Astrocyte of the spinal cord (primary cell): ENCODE measurements at regions not wholly inside any gene's neighbourhood (a gene's known extent, or its start where the extent isn't known, plus 50 kb on each side); places are given as distances from the start of the nearest gene placed in this dataset.
A peak's percentile ranks its signal among the peaks of the same experiment; 100 is the strongest.

ENCODE experiments used
- DNase-seq: peaks from one replicate; pipeline ENCODE4 v3.0.0; 2011; ENCODE audit warnings: low read depth, low spot score
- H3K4me3 ChIP-seq: 2 replicates; pipeline ENCODE4 v1.5.1; 2011; ENCODE audit warnings: low read depth, mild to moderate bottlenecking, low read length, moderate library complexity
- CTCF ChIP-seq: IDR thresholded peaks from 2 replicates; pipeline ENCODE4 v1.5.1; 2012; ENCODE audit warnings: low read depth, mild to moderate bottlenecking, low read length, inconsistent platforms
- in situ Hi-C: cut with HindIII; loops from 2 replicates; pipeline ENCODE4 v1.10.0; 2017; ENCODE audit warnings: low sequenced_read_pairs

- in situ Hi-C loops, result no loop called here
- no peak for TF ChIP-seq CTCF
- H3K4me3 ChIP-seq, result no peak overlapping the region
- no peak for DNase-seq
These were observed 316.1 kb upstream of the EMCN start for GRCh38 chr4:100833906-100834305.

- TF ChIP-seq CTCF, result no peak
- H3K4me3 ChIP-seq, result no peak overlapping the region
- in situ Hi-C loops, result no loop called here
- DNase-seq, result peak; percentile 13
These were observed 311.3 kb upstream of the EMCN start for GRCh38 chr4:100828986-100829685.

DNA sequence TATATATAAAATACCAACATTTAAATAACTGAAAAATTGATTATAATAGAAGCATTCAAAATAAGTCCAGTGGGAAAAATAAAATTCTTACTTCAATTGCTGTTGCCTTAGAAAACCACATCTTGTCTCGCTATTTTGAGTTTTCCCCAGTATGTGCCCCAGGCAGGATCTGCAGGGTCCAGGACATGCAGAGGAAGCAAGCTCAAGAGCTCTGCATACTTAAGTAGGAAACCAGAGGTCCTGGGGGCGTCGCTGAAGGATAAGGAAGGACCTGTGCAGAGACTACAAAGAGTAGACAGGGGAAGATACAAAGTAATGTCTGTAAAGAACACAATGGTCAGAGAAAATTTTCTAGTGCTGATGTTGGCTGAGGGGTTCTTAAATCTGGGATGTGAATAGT is 310.5 kb upstream of the EMCN start:
- in situ Hi-C loops, result no loop called here
- DNase-seq, result no peak
- no peak for TF ChIP-seq CTCF
- H3K4me3 ChIP-seq, result no peak overlapping the region

DNA sequence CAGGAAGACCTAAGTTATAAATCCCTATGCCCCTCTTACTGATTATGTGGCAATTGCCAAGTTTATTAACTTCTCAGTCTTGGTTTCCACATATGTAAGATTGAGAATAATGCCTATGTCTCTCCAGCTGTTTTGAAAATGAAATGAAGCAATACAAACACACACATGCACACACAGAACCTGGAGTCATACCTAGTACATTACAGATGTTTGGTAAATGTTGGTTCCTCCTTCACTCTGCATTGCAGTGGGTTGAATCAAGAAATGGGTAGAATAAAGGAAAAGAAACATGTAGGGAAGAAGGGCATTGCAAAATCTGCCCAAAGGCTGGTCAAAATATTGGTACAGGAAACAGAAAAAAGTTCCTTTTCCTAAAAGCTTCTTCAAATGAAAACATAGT is 309.9 kb upstream of the EMCN start:
- DNase-seq, result no peak
- H3K4me3 ChIP-seq, result no peak overlapping the region
- in situ Hi-C loops, result no loop called here
- no peak for TF ChIP-seq CTCF

- in situ Hi-C loops, result no loop called here
- no peak overlapping the region for H3K4me3 ChIP-seq
- TF ChIP-seq CTCF, result no peak
- no peak for DNase-seq
These were observed 309.2 kb upstream of the EMCN start for GRCh38 chr4:100826808-100827548.

DNA sequence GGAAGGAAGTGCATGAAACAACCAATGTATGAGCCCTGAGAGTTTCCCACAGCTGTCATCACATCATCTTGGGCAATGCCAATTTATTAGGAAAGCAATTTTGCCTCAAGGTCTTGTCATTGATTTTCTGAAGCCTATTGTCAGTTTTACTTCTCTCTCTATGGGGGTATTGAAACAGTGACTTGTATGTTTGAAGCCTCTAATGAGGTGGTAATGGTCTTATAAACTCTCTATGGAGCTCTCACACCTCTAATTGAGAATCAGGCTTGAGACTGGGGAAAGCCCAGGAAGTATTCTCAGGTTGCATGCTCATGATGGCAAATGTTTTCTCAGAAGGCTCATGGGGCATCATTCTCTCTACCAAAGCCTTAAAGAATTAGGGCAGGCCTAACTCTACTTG is 308.2 kb upstream of the EMCN start:
- in situ Hi-C loops, result no loop called here
- DNase-seq, result no peak
- no peak for TF ChIP-seq CTCF
- no peak overlapping the region for H3K4me3 ChIP-seq
